ENCODE measurements at regions not wholly inside any gene's neighbourhood (a gene's known extent, or its start where the extent isn't known, plus 50 kb on each side); places are given as distances from the start of the nearest gene placed in this dataset.

DNA sequence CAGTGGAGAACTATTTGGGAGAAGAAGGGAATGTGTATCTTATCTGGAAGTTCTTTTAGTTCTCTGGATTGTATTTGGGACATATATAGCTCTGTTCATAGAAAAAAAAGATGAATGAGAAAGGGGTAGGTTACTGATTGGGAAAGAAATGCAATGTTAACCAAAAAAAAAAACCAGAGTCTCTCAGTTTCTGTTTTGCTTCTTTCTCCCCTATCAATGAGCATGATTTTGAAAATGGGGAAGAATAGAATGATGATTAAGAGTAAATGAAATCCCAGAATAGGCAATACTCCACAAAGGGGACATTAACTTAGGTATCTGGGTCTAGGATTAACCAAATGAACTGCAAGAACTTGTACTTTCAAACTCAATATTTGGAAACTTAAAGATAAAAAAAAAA lies 92.9 kb downstream of the RHOU start:
- TF ChIP-seq EP300 (IDR thresholded peaks at IDR 0.05) (no peak), POLR2AphosphoS5 (IDR thresholded peaks at IDR 0.05) (no peak), POLR2A (IDR thresholded peaks at IDR 0.05) (no peak)
- TF ChIP-seq, protein P1, sequence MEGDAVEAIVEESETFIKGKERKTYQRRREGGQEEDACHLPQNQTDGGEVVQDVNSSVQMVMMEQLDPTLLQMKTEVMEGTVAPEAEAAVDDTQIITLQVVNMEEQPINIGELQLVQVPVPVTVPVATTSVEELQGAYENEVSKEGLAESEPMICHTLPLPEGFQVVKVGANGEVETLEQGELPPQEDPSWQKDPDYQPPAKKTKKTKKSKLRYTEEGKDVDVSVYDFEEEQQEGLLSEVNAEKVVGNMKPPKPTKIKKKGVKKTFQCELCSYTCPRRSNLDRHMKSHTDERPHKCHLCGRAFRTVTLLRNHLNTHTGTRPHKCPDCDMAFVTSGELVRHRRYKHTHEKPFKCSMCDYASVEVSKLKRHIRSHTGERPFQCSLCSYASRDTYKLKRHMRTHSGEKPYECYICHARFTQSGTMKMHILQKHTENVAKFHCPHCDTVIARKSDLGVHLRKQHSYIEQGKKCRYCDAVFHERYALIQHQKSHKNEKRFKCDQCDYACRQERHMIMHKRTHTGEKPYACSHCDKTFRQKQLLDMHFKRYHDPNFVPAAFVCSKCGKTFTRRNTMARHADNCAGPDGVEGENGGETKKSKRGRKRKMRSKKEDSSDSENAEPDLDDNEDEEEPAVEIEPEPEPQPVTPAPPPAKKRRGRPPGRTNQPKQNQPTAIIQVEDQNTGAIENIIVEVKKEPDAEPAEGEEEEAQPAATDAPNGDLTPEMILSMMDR (IDR thresholded peaks at IDR 0.05): no peak
- no peak overlapping the region for H3K4me3 ChIP-seq
- no peaks in the 10 kb centered on the region for H3K9me3 ChIP-seq
- ATAC-seq: no peak
- peaks cover 0 to 14% (median 0%) of the 10 kb centered on the region in 3 donors for H3K4me1 ChIP-seq
- no peaks in the 10 kb centered on the region for H3K27me3 ChIP-seq
- H3K27ac ChIP-seq: no peak overlapping the region
- no peaks in the 10 kb centered on the region for H3K36me3 ChIP-seq

DNA sequence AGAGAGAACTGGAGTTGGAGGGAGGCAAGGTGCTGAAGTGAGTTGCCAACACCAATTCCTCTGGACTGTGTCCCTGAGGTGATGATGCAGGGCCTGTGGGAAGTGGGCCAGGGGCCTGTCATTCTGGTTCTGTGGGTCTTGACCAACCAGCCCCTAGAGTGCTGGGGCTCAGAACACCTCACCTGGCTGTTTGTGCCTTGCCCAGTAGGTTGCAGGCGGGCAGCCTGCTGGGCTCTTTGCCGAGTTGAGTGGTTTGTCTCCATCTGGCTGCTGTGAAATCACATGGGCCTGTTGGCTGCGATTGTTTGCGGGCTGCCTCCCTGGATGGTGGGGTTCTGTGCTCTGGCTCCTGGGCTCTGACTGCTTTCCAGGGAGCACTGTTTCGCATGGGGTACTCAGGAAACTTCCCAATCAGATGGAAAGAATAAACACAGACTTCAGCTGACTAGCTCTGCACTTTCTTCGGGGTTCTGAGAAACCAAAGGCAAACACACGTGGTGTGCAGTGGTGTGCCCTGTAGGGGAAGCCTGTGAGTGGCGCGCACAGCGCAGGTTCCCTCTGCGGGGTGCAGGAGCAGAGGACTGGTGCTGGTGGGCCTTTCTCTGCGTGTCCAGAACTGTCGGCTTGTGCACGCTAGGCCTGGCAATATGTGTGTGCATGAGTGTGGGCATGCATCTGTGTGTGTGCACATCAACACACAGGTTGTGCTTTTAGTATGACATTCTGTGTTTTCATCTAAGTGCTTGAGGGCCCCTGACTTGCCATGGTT lies 95.1 kb downstream of the RHOU start:
- no peak overlapping the region for H3K27ac ChIP-seq
- TF ChIP-seq POLR2A (IDR thresholded peaks at IDR 0.05) (no peak), EP300 (IDR thresholded peaks at IDR 0.05) (no peak), POLR2AphosphoS5 (IDR thresholded peaks at IDR 0.05) (no peak)
- TF ChIP-seq, protein P1 (IDR thresholded peaks at IDR 0.05): peak in 1 of 4 experiments; percentile 14
- ATAC-seq: no peak
- H3K27me3 ChIP-seq: no peaks in the 10 kb centered on the region
- H3K9me3 ChIP-seq: no peaks in the 10 kb centered on the region
- WGBS, 2 donors (ENCODE audit: low coverage in 1 of 2): 40% methylated on average over 1 of the region's 14 CpGs; no CpG with 5 or more reads in 1 of the 2 donors
- H3K4me3 ChIP-seq: no peak overlapping the region
- H3K36me3 ChIP-seq: no peaks in the 10 kb centered on the region
- peaks cover 0 to 26% (median 0%) of the 10 kb centered on the region in 3 donors for H3K4me1 ChIP-seq

DNA sequence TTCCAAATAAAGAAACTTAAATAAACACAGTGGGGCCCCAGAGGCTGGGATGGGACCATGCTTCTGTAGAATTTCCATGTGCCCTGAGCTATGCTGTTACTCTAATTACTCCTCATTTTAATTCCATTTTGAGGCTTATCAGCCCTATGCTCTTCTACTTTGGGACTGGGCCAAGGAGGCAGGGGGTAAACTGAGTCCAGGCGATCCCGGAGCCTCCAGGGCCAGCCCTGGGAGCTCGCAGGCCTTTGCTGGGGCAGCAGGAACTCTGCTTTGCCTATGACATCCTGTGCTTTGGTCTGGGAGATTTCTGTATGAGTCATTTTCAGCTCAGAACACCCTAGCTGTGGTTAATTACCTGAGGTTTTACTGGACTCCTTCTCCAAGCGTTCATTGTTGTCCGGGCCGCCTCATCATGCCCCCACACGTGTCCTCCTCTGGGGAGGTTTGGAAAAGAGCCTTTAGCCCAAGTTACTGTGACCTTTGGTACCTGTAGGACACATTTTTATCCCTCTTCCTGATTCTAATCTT lies 95.7 kb downstream of the RHOU start:
- no peak overlapping the region for H3K27ac ChIP-seq
- no peak overlapping the region for H3K4me3 ChIP-seq
- 56 to 85% methylated on average over 5 of the region's 7 CpGs for WGBS, 2 donors (ENCODE audit: low coverage in 1 of 2)
- no peak for ATAC-seq
- H3K27me3 ChIP-seq: no peaks in the 10 kb centered on the region
- H3K36me3 ChIP-seq: no peaks in the 10 kb centered on the region
- TF ChIP-seq, protein P1 (IDR thresholded peaks at IDR 0.05): no peak
- TF ChIP-seq POLR2AphosphoS5 (IDR thresholded peaks at IDR 0.05) (no peak), EP300 (IDR thresholded peaks at IDR 0.05) (no peak), POLR2A (IDR thresholded peaks at IDR 0.05) (no peak)
- peaks cover 0 to 26% (median 0%) of the 10 kb centered on the region in 3 donors for H3K4me1 ChIP-seq
- no peaks in the 10 kb centered on the region for H3K9me3 ChIP-seq

DNA sequence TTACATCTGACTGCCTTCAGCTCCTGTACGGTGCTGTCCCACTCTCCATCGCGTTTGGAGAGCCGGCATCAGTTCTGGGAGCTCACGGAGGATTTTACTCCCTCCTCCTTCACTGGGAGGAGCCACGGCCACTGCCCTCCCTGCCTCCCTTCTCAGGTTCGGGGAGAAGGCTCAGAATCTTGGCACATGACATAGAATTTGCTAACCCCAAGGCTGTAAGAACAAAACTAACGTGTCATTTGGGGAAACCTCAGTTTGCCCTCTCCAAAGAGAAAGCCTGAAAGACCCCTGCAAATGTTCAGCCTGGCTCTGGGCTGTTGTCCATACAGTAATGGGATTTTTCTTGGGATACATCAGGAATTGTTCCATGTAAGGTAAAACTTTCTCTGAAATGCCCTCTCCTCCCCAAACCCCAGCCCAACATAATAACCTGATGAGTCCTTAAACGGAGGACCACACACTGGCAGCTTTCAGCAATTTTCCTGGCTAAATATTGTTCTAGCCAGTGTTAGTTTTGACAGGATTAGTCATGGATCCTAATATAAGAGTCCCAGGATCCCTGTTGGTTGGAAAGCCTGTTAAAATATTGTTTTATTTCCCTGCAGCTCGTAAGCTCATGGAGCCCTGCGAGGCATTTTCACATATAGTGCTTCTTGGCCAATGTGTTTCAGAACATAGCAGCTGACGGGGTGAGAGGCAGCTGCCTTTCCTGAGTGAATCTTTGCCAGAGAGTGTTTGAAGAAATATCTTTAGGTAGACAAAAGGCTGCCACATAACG lies 98.8 kb downstream of the RHOU start:
- H3K27ac ChIP-seq: no peak overlapping the region
- 19 to 54% methylated on average over 7 to 9 of the region's 13 CpGs for WGBS, 2 donors (ENCODE audit: low coverage in 1 of 2)
- TF ChIP-seq EP300 (IDR thresholded peaks at IDR 0.05) (no peak), POLR2AphosphoS5 (IDR thresholded peaks at IDR 0.05) (no peak), POLR2A (IDR thresholded peaks at IDR 0.05) (no peak)
- TF ChIP-seq, protein P1 (IDR thresholded peaks at IDR 0.05): no peak
- no peak overlapping the region for H3K4me3 ChIP-seq
- ATAC-seq: no peak
- H3K4me1 ChIP-seq: peaks cover 0 to 39% (median 11%) of the 10 kb centered on the region in 3 donors
- no peaks in the 10 kb centered on the region for H3K27me3 ChIP-seq
- H3K36me3 ChIP-seq: no peaks in the 10 kb centered on the region
- H3K9me3 ChIP-seq: no peaks in the 10 kb centered on the region
